Panc1 (cell line): ENCODE measurements at regions not wholly inside any gene's neighbourhood (a gene's known extent, or its start where the extent isn't known, plus 50 kb on each side); places are given as distances from the start of the nearest gene placed in this dataset.

ENCODE experiments used
- ATAC-seq: fragments of 200-7000 bp; cut with Tn5 transposase; 2 replicates; pipeline ENCODE4 v1.9.1; 2020; ENCODE audit warnings: mild to moderate bottlenecking, moderate library complexity
- BruUV-seq: library from RNA; stranded (reverse); fragments of 400-500 nt; replicated peaks from 2 replicates; lab custom pipeline; 2021; lab: Mats Ljungman, UMichigan
- CTCF ChIA-PET: fragments of 300-600 bp; sonication (Branson Sonifier 250); formaldehyde crosslinking; loops from one replicate; lab custom pipeline; 2022; ENCODE audit warnings: antibody characterized with exemption; lab: Charles Lee
- POLR2A ChIA-PET: fragments of 300-600 bp; sonication (Branson Sonifier 250); formaldehyde crosslinking; loops from one replicate; lab custom pipeline; 2022; ENCODE audit warnings: antibody characterized with exemption; lab: Charles Lee
- DNase-seq: peaks from one replicate; pipeline ENCODE4 v3.0.0-alpha.2; 2010; ENCODE audit warnings: low read depth, low spot score
- H3K27ac ChIP-seq: 2 replicates; pipeline ENCODE4 v1.5.1; 2011; ENCODE audit warnings: mild to moderate bottlenecking, low read length, inconsistent platforms
- H3K27me3 ChIP-seq: fragments of 200-500 bp; sonication (Bioruptor generic); 2 replicates; pipeline ENCODE4 v1.6.0; 2014; ENCODE audit warnings: low read length, inconsistent platforms; ENCODE audit not compliant: control insufficient read depth, insufficient read depth
- H3K36me3 ChIP-seq: fragments of 200-500 bp; sonication (Bioruptor generic); 2 replicates; pipeline ENCODE4 v1.5.1; 2014; ENCODE audit warnings: inconsistent platforms, mild to moderate bottlenecking, low read length, moderate library complexity; ENCODE audit not compliant: control insufficient read depth, insufficient read depth
- H3K4me1 ChIP-seq: 2 replicates; pipeline ENCODE4 v1.5.1; 2011; ENCODE audit warnings: inconsistent platforms, mild to moderate bottlenecking, low read length, moderate library complexity; ENCODE audit not compliant: control insufficient read depth, insufficient read depth
- H3K4me3 ChIP-seq, 2 experiments: 2 replicates each; pipeline ENCODE4 v1.5.1; 2011 to 2012; ENCODE audit warnings: low read depth in 2 of 2, low read length in 2 of 2, mild to moderate bottlenecking in 2 of 2, inconsistent platforms in 1 of 2, moderate library complexity in 1 of 2
- H3K9me3 ChIP-seq: fragments of 200-500 bp; sonication (Bioruptor generic); 2 replicates; pipeline ENCODE4 v1.5.1; 2014; ENCODE audit warnings: low read depth, mild to moderate bottlenecking, inconsistent platforms, low read length, moderate library complexity; ENCODE audit not compliant: control insufficient read depth, insufficient read depth
- CTCF ChIP-seq: fragments of 450-650 bp; IDR thresholded peaks from 2 replicates; pipeline ENCODE4 v1.5.1; 2017; ENCODE audit warnings: mild to moderate bottlenecking
- POLR2AphosphoS5 ChIP-seq: IDR thresholded peaks from 2 replicates; pipeline ENCODE4 v1.6.1; 2012; ENCODE audit warnings: mild to moderate bottlenecking, low read depth, low read length, moderate library complexity
- REST ChIP-seq, 2 experiments: IDR thresholded peaks; 2 replicates each; pipeline ENCODE4 v1.6.1; 2011 to 2012; ENCODE audit warnings: low read depth in 2 of 2, control low read depth in 1 of 2, low read length in 1 of 2, mild to moderate bottlenecking in 1 of 2, moderate library complexity in 1 of 2; ENCODE audit not compliant: insufficient read depth in 1 of 2
- SIN3A ChIP-seq: IDR thresholded peaks from 2 replicates; pipeline ENCODE4 v1.6.1; 2012; ENCODE audit warnings: low read depth, mild to moderate bottlenecking, low read length, moderate library complexity, borderline replicate concordance; ENCODE audit not compliant: insufficient read depth
- TCF7L2 ChIP-seq: IDR thresholded peaks from 2 replicates; pipeline ENCODE4 v1.6.1; 2011; ENCODE audit warnings: mild to moderate bottlenecking, low read depth, low read length, inconsistent platforms
- in situ Hi-C: cut with HindIII; loops from 2 replicates; pipeline ENCODE4 v1.10.0; 2016; ENCODE audit warnings: low sequenced_read_pairs, low pct_unique_long_range_greater_than_20kb
- intact Hi-C: fragments of 100-400 bp; cut with micrococcal nuclease; formaldehyde crosslinking; loops from one replicate; pipeline ENCODE4 v1.10.0; 2022; ENCODE audit not compliant: unreplicated experiment

DNA sequence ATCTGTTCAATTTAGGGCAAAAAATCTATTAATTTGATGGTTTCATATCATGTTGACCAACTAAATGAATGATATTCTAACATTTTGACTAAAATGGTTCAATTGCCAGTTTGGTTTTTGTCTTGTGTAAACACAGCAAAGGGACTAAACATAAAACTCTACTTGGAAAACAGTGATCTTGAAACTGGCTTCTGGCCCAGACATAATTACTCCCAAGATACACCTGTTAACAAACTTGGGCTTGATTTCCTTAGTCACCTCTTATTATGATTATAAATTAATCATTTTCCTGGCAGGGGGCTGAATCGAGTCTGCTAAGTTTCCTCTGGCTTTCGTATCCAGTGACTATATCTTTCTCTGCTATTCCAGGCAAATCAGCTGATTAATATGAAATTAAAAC, 78.0 kb upstream of the OXGR1 start:
- H3K4me1 ChIP-seq: no peaks in the 10 kb centered on the region
- ChIA-PET POLR2A (no interaction called here), CTCF (no interaction called here)
- no peak overlapping the region for H3K4me3 ChIP-seq
- no peak overlapping the region for H3K27ac ChIP-seq
- intact Hi-C loops: no loop called here
- peaks cover 6% of the 10 kb centered on the region; the same call in 1 of the 2 replicates for H3K9me3 ChIP-seq
- ATAC-seq (no peak), DNase-seq (no peak)
- in situ Hi-C loops: no loop called here
- H3K36me3 ChIP-seq: no peaks in the 10 kb centered on the region
- no TSS peak for BruUV-seq
- no peaks in the 10 kb centered on the region for H3K27me3 ChIP-seq
- no peak for TF ChIP-seq SIN3A
- no peak for TF ChIP-seq REST (IDR thresholded peaks at IDR 0.05; ENCODE audit: insufficient read depth in 1 of 2, low read depth in 2 of 2, low read length in 1 of 2)
- no peak for TF ChIP-seq TCF7L2
- TF ChIP-seq CTCF: no peak
- no peak for TF ChIP-seq POLR2AphosphoS5

GRCh38 chr13:97074618-97075017, 80.3 kb upstream of the OXGR1 start:
- CTCF ChIA-PET: no interaction called here
- no peak for DNase-seq
- POLR2A ChIA-PET: no interaction called here
- intact Hi-C loops: no loop called here
- no peak for ATAC-seq
- Histone ChIP-seq H3K9me3 (peaks cover 6% of the 10 kb centered on the region; the same call in 1 of the 2 replicates), H3K4me3 (no peak overlapping the region), H3K4me1 (no peaks in the 10 kb centered on the region), H3K27ac (no peak overlapping the region), H3K36me3 (no peaks in the 10 kb centered on the region), H3K27me3 (no peaks in the 10 kb centered on the region)
- no TSS peak for BruUV-seq
- TF ChIP-seq POLR2AphosphoS5 (no peak), TCF7L2 (no peak), REST (IDR thresholded peaks at IDR 0.05; ENCODE audit: insufficient read depth in 1 of 2, low read depth in 2 of 2, low read length in 1 of 2) (no peak), CTCF (no peak), SIN3A (no peak)
- in situ Hi-C loops: no loop called here
